Neuronal stem cell (in vitro differentiated cells): ENCODE measurements at regions not wholly inside any gene's neighbourhood (a gene's known extent, or its start where the extent isn't known, plus 50 kb on each side); places are given as distances from the start of the nearest gene placed in this dataset.

Experiments
- DNase-seq: peaks from one replicate; pipeline ENCODE4 v3.0.0-alpha.2; 2013; ENCODE audit warnings: low spot score
- H2AFZ ChIP-seq: one replicate; pipeline ENCODE4 v1.6.1; 2013; ENCODE audit warnings: mild to moderate bottlenecking, low read length, inconsistent platforms
- H2AK5ac ChIP-seq: 2 replicates; pipeline ENCODE4 v1.6.1; 2013; ENCODE audit warnings: low read depth, mild to moderate bottlenecking, inconsistent platforms, low read length, moderate library complexity, mixed read lengths
- H2BK120ac ChIP-seq: 2 replicates; pipeline ENCODE4 v1.6.1; 2013; ENCODE audit warnings: low read depth, mild to moderate bottlenecking, inconsistent platforms, low read length, moderate library complexity, mixed read lengths
- H2BK12ac ChIP-seq: one replicate; pipeline ENCODE4 v1.6.1; 2013; ENCODE audit warnings: low read length, inconsistent platforms
- H2BK15ac ChIP-seq: 2 replicates; pipeline ENCODE4 v1.6.1; 2013; ENCODE audit warnings: mild to moderate bottlenecking, low read length, inconsistent platforms, mixed read lengths
- H2BK5ac ChIP-seq: one replicate; pipeline ENCODE4 v1.6.1; 2013; ENCODE audit warnings: inconsistent platforms, mild to moderate bottlenecking, low read length, moderate library complexity
- H3K14ac ChIP-seq: one replicate; pipeline ENCODE4 v1.6.1; 2013; ENCODE audit warnings: low read length, inconsistent platforms
- H3K18ac ChIP-seq: 2 replicates; pipeline ENCODE4 v1.6.1; 2013; ENCODE audit warnings: low read length, inconsistent platforms
- H3K23ac ChIP-seq: 2 replicates; pipeline ENCODE4 v1.6.1; 2013; ENCODE audit warnings: low read depth, mild to moderate bottlenecking, mixed read lengths, low read length, inconsistent platforms; ENCODE audit not compliant: poor library complexity
- H3K27ac ChIP-seq: replicated peaks from 3 replicates; pipeline ENCODE4 v1.5.1; 2013; ENCODE audit warnings: low read length, inconsistent platforms
- H3K27me3 ChIP-seq, 3 experiments: 2 replicates each; pipeline ENCODE4 v1.6.1; 2013; ENCODE audit warnings: low read length in 3 of 3, mild to moderate bottlenecking in 2 of 3, inconsistent platforms in 1 of 3, low read depth in 1 of 3, mixed read lengths in 1 of 3, moderate library complexity in 1 of 3; ENCODE audit not compliant: control insufficient read depth in 3 of 3, insufficient read depth in 3 of 3
- H3K36me3 ChIP-seq, 2 donors: replicated peaks in 1 of 2; 2 replicates each; pipeline ENCODE4 v1.6.1; 2013; ENCODE audit warnings: low read length in 2 of 2; ENCODE audit not compliant: control insufficient read depth in 2 of 2, insufficient read depth in 2 of 2
- H3K4ac ChIP-seq: 2 replicates; pipeline ENCODE4 v1.6.1; 2013; ENCODE audit warnings: inconsistent platforms, mild to moderate bottlenecking, low read length, moderate library complexity
- H3K4me1 ChIP-seq, 2 donors: 1 replicate in 1 of 2; 2 replicates in 1 of 2; pipeline ENCODE4 v1.6.1; 2013; ENCODE audit warnings: low read length in 2 of 2, low read depth in 1 of 2; ENCODE audit not compliant: control insufficient read depth in 2 of 2, insufficient read depth in 1 of 2
- H3K4me2 ChIP-seq: one replicate; pipeline ENCODE4 v1.6.1; 2013; ENCODE audit warnings: mild to moderate bottlenecking, low read length, inconsistent platforms; ENCODE audit not compliant: insufficient read depth, poor library complexity, severe bottlenecking
- H3K4me3 ChIP-seq, 2 donors: 2 replicates each; pipeline ENCODE4 v1.5.1; 2013; ENCODE audit warnings: low read length in 2 of 2, mild to moderate bottlenecking in 2 of 2, inconsistent platforms in 1 of 2, moderate library complexity in 1 of 2
- H3K79me1 ChIP-seq: one replicate; pipeline ENCODE4 v1.6.1; 2013; ENCODE audit warnings: low read depth, mild to moderate bottlenecking, inconsistent platforms, low read length, moderate library complexity
- H3K9ac ChIP-seq: one replicate; pipeline ENCODE4 v1.6.1; 2013; ENCODE audit warnings: mild to moderate bottlenecking, low read depth, low read length, inconsistent platforms; ENCODE audit not compliant: poor library complexity
- H3K9me3 ChIP-seq, 2 donors: replicated peaks in 1 of 2; 2 replicates each; pipeline versions ENCODE3 to v1.6.1; 2013; ENCODE audit warnings: low read length in 2 of 2, mild to moderate bottlenecking in 2 of 2, inconsistent platforms in 1 of 2, low read depth in 1 of 2, mixed read lengths in 1 of 2, moderate library complexity in 1 of 2; ENCODE audit not compliant: control insufficient read depth in 2 of 2, insufficient read depth in 1 of 2
- H4K8ac ChIP-seq: one replicate; pipeline ENCODE4 v1.6.1; 2013; ENCODE audit warnings: low read depth, mild to moderate bottlenecking, inconsistent platforms, low read length, moderate library complexity
- H4K91ac ChIP-seq: one replicate; pipeline ENCODE4 v1.6.1; 2013; ENCODE audit warnings: low read length, low read depth, mild to moderate bottlenecking, inconsistent platforms; ENCODE audit not compliant: poor library complexity
- WGBS, 2 donors: extraction: QIAGEN DNeasy Blood & Tissue Kit; methylation state at CpG; one replicate each; pipeline ENCODE4 v1.1.7; 2013; ENCODE audit warnings: missing lambda C conversion rate in 2 of 2, mixed read lengths in 1 of 2; ENCODE audit not compliant: insufficient read length in 2 of 2, insufficient replicate concordance in 1 of 2; ENCODE audit errors: extremely low coverage in 2 of 2; 5-methylcytosine and 5-hydroxymethylcytosine counted together

GRCh38 chr9:14018081-14018480 is 295.9 kb downstream of the NFIB start:
- H3K27me3 ChIP-seq, result no peaks in the 10 kb centered on the region
- H3K36me3 ChIP-seq, result no peaks in the 10 kb centered on the region
- no peak overlapping the region for H3K4me2 ChIP-seq
- H2AFZ ChIP-seq, result no peak overlapping the region
- no peak overlapping the region for H2AK5ac ChIP-seq
- H3K9me3 ChIP-seq, result no peaks in the 10 kb centered on the region
- no peak overlapping the region for H3K4me3 ChIP-seq
- no peak overlapping the region for H3K9ac ChIP-seq
- H3K27ac ChIP-seq, result no peak overlapping the region
- H4K8ac ChIP-seq, result no peak overlapping the region
- no peak overlapping the region for H2BK15ac ChIP-seq
- no peak overlapping the region for H2BK120ac ChIP-seq
- H3K23ac ChIP-seq, result no peak overlapping the region
- H3K14ac ChIP-seq, result no peak overlapping the region
- no CpG with 5 or more reads among the region's 2 CpGs for WGBS, 2 donors
- H2BK12ac ChIP-seq, result no peak overlapping the region
- H4K91ac ChIP-seq, result no peak overlapping the region
- H2BK5ac ChIP-seq, result no peak overlapping the region
- H3K18ac ChIP-seq, result no peak overlapping the region
- DNase-seq, result no peak
- no peak overlapping the region for H3K4ac ChIP-seq
- H3K79me1 ChIP-seq, result no peaks in the 10 kb centered on the region
- no peaks in the 10 kb centered on the region for H3K4me1 ChIP-seq

DNA sequence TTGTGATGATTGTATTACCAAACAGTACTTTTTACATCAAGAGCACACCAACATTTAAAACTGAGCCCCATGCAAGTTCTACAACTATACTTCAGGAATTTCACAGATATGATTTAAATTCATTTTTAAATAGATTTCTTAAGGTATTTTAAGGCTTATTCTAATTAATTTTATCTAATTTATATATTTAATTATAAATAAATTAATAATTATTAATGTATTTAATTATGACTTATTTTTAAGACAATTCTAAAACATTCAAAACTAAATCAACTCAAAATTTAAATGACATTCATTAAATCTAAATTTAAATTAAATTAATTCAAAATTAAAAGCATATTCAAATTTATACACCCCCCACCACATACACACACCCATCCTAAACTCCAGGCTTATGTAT is 299.2 kb downstream of the NFIB start:
- Histone ChIP-seq H3K27me3 (no peaks in the 10 kb centered on the region), H3K9ac (no peak overlapping the region), H3K23ac (no peak overlapping the region), H2BK5ac (no peak overlapping the region), H4K91ac (no peak overlapping the region), H3K4ac (no peak overlapping the region), H2BK15ac (no peak overlapping the region), H3K9me3 (no peaks in the 10 kb centered on the region), H3K79me1 (no peaks in the 10 kb centered on the region), H3K4me2 (no peak overlapping the region), H3K36me3 (no peaks in the 10 kb centered on the region), H3K4me1 (no peaks in the 10 kb centered on the region), H3K4me3 (no peak overlapping the region), H2AFZ (no peak overlapping the region), H2AK5ac (no peak overlapping the region), H3K27ac (no peak overlapping the region), H2BK120ac (no peak overlapping the region), H2BK12ac (no peak overlapping the region), H3K18ac (no peak overlapping the region), H4K8ac (no peak overlapping the region), H3K14ac (no peak overlapping the region)
- no peak for DNase-seq

DNA sequence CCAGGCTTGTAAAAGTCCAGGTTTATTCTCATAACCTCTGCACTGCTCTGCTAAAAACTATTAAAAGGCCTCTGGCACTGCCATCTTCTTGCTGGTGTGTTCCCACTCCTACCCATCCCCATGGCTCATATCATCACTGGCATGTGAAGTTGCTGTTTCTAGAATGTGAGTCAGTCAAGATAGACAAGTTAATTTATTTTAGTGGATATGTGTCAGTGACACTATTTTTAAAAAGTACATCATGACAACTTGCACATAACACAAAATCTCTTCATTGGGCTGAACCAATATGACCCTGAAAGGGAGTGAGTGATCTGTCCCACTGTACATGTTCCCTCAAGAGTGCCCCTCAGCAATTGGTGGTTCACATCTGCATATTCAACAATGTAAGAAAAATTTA is 299.7 kb downstream of the NFIB start:
- H4K91ac ChIP-seq, result no peak overlapping the region
- no peak overlapping the region for H2BK15ac ChIP-seq
- H3K9ac ChIP-seq, result no peak overlapping the region
- no peak overlapping the region for H3K4me2 ChIP-seq
- no peak overlapping the region for H3K14ac ChIP-seq
- H2AFZ ChIP-seq, result no peak overlapping the region
- H3K36me3 ChIP-seq, result no peaks in the 10 kb centered on the region
- no peak overlapping the region for H3K18ac ChIP-seq
- no peaks in the 10 kb centered on the region for H3K4me1 ChIP-seq
- H3K9me3 ChIP-seq, result no peaks in the 10 kb centered on the region
- H3K4me3 ChIP-seq, result no peak overlapping the region
- DNase-seq, result no peak
- no peak overlapping the region for H2AK5ac ChIP-seq
- H2BK5ac ChIP-seq, result no peak overlapping the region
- H3K4ac ChIP-seq, result no peak overlapping the region
- no peak overlapping the region for H2BK12ac ChIP-seq
- no peaks in the 10 kb centered on the region for H3K79me1 ChIP-seq
- H4K8ac ChIP-seq, result no peak overlapping the region
- no peak overlapping the region for H3K27ac ChIP-seq
- H2BK120ac ChIP-seq, result no peak overlapping the region
- no peaks in the 10 kb centered on the region for H3K27me3 ChIP-seq
- no peak overlapping the region for H3K23ac ChIP-seq

DNA sequence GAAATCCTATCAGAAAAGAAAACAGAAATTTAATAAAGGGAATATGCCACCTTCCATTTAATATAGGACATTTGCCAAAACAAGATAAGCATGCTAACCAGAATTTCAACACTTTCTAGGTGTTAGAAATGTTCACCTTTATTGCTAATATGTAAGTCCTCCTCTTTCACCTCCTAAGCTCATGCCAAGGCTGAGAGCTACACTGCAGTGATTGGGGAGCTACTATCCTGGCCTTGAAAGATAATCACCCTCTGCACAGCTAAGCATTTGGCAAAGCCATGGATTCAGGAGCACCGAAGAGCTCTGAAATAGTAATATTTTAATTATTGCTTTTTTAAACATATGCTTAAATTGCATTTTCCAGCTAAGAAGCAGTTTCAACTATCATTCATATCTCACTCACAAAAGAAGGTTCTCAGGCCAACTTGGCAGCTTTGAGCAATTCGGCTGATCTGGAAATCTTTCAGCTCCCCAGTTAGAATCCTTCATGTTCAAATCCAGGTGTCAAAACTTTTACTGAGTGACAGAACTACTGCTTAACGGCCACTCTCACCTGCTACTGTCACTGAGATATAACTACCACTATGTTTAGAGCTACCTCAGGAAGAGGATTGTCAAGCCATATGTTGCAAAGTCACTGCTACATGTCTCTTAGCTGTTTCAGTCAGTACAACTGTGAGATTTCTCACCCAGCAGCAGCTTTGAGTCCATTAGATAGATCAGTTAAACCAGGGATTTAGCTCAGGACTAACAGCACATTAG is 302.0 kb downstream of the NFIB start:
- no peaks in the 10 kb centered on the region for H3K79me1 ChIP-seq
- H2BK15ac ChIP-seq, result no peak overlapping the region
- H2AFZ ChIP-seq, result no peak overlapping the region
- no peak overlapping the region for H3K27ac ChIP-seq
- no peak overlapping the region for H2AK5ac ChIP-seq
- no peak for DNase-seq
- no peak overlapping the region for H2BK120ac ChIP-seq
- no peak overlapping the region for H3K9ac ChIP-seq
- H4K8ac ChIP-seq, result no peak overlapping the region
- no peak overlapping the region for H2BK5ac ChIP-seq
- no peak overlapping the region for H2BK12ac ChIP-seq
- no peak overlapping the region for H4K91ac ChIP-seq
- no peak overlapping the region for H3K4me2 ChIP-seq
- no CpG with 5 or more reads among the region's 3 CpGs for WGBS, 2 donors
- no peak overlapping the region for H3K4me3 ChIP-seq
- no peaks in the 10 kb centered on the region for H3K27me3 ChIP-seq
- no peak overlapping the region for H3K14ac ChIP-seq
- H3K36me3 ChIP-seq, result no peaks in the 10 kb centered on the region
- no peak overlapping the region for H3K4ac ChIP-seq
- no peak overlapping the region for H3K23ac ChIP-seq
- no peaks in the 10 kb centered on the region for H3K9me3 ChIP-seq
- H3K4me1 ChIP-seq, result peaks cover under 1 to 2% of the 10 kb centered on the region in 2 donors
- H3K18ac ChIP-seq, result no peak overlapping the region
